Tibial nerve (tissue), 4 donors: ENCODE measurements at regions not wholly inside any gene's neighbourhood (a gene's known extent, or its start where the extent isn't known, plus 50 kb on each side); places are given as distances from the start of the nearest gene placed in this dataset.
"Not testable (repeated sequence)": the region's sequence is repeated elsewhere in the genome, so short reads cannot be mapped to it uniquely, and the experiment has no call there.

Source experiments
- DNase-seq, 2 donors: peaks; one replicate each; pipeline ENCODE4 v3.0.0-alpha.2; 2019; ENCODE audit warnings: low spot score in 2 of 2
- H3K27ac ChIP-seq, 4 donors: fragments of 200-600 bp; sonication (generic) in 3 of 4; one replicate each; pipeline ENCODE4 v1.5.1; 2017 to 2019; ENCODE audit warnings: mild to moderate bottlenecking in 1 of 4
- H3K27me3 ChIP-seq, 2 donors: fragments of 200-600 bp; sonication (generic) in 1 of 2; one replicate each; pipeline versions ENCODE4 v1.5.1 to v1.6.0; 2017 to 2019
- H3K36me3 ChIP-seq, 3 donors: fragments of 200-600 bp; sonication (generic); one replicate each; pipeline ENCODE4 v1.5.1; 2018 to 2019
- H3K4me1 ChIP-seq, 4 donors: fragments of 200-600 bp; sonication (generic) in 3 of 4; one replicate each; pipeline ENCODE4 v1.5.1; 2017 to 2019
- H3K4me3 ChIP-seq, 4 donors: fragments of 200-600 bp; sonication (generic) in 3 of 4; one replicate each; pipeline ENCODE4 v1.5.1; 2017 to 2019; ENCODE audit warnings: mild to moderate bottlenecking in 1 of 4, moderate library complexity in 1 of 4
- H3K9me3 ChIP-seq, 4 donors: fragments of 200-600 bp; sonication (generic) in 3 of 4; one replicate each; pipeline ENCODE4 v1.5.1; 2017 to 2019
- EP300 ChIP-seq, 2 donors: sonication (generic); formaldehyde crosslinking; IDR thresholded peaks; one replicate each; pipeline ENCODE4 v1.6.1; 2017; ENCODE audit warnings: antibody characterized with exemption in 2 of 2, mild to moderate bottlenecking in 1 of 2
- POLR2A ChIP-seq, 2 donors: fragments of 450-650 bp; IDR thresholded peaks; one replicate each; pipeline ENCODE4 v1.6.1; 2017; ENCODE audit warnings: antibody characterized with exemption in 2 of 2, mild to moderate bottlenecking in 2 of 2, moderate library complexity in 2 of 2
- whole genome bisulfite sequencing, 2 donors: methylation state at CpG; one replicate each; pipeline ENCODE4 v1.1.5; 2018; 5-methylcytosine and 5-hydroxymethylcytosine counted together
- TF ChIP-seq, protein P1 (sequence below), 5 experiments: fragments of 200-600 bp in 3 of 5; fragments of 450-650 bp in 2 of 5; sonication (generic) in 3 of 5; IDR thresholded peaks; one replicate each; pipeline ENCODE4 v1.5.1; 2016 to 2019; ENCODE audit warnings: antibody characterized with exemption in 5 of 5, mild to moderate bottlenecking in 3 of 5, moderate library complexity in 2 of 5

DNA sequence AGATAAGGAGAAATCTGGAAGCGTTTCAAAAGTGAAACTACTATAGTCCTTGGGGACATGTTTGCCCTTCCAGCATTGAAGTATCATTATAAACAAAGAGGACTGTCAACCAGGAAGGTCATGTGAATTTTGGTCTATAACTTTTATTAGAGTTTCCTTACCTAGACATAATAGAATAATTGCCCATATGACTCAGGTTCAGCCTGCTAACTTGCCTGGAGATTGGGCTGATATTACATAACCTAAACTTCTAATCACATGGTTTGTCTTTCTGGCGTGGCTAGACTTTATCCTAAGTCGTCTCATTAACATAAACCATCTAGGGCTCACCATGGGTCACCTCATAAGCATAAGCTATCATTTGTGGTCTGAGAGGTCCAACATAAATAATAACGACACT, 775.9 kb downstream of the CENPC start:
- Histone ChIP-seq H3K27me3 (no peaks in the 10 kb centered on the region), H3K4me3 (no peak overlapping the region), H3K27ac (no peak overlapping the region), H3K4me1 (no peaks in the 10 kb centered on the region), H3K9me3 (peaks cover 0 to 8% (median 0%) of the 10 kb centered on the region in 4 donors), H3K36me3 (no peaks in the 10 kb centered on the region)
- TF ChIP-seq EP300 (IDR thresholded peaks at IDR 0.05) (no peak), POLR2A (IDR thresholded peaks at IDR 0.05) (no peak)
- TF ChIP-seq, protein P1, sequence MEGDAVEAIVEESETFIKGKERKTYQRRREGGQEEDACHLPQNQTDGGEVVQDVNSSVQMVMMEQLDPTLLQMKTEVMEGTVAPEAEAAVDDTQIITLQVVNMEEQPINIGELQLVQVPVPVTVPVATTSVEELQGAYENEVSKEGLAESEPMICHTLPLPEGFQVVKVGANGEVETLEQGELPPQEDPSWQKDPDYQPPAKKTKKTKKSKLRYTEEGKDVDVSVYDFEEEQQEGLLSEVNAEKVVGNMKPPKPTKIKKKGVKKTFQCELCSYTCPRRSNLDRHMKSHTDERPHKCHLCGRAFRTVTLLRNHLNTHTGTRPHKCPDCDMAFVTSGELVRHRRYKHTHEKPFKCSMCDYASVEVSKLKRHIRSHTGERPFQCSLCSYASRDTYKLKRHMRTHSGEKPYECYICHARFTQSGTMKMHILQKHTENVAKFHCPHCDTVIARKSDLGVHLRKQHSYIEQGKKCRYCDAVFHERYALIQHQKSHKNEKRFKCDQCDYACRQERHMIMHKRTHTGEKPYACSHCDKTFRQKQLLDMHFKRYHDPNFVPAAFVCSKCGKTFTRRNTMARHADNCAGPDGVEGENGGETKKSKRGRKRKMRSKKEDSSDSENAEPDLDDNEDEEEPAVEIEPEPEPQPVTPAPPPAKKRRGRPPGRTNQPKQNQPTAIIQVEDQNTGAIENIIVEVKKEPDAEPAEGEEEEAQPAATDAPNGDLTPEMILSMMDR (IDR thresholded peaks at IDR 0.05): no peak
- DNase-seq: no peak
- 49 to 54% methylated on average over 4 of the region's 4 CpGs for WGBS, 2 donors

- no peak for DNase-seq
- no peaks in the 10 kb centered on the region for H3K4me1 ChIP-seq
- no peaks in the 10 kb centered on the region for H3K27me3 ChIP-seq
- peaks cover 0 to 8% (median 0%) of the 10 kb centered on the region in 4 donors for H3K9me3 ChIP-seq
- H3K27ac ChIP-seq: no peak overlapping the region
- H3K36me3 ChIP-seq: no peaks in the 10 kb centered on the region
- no peak for TF ChIP-seq EP300 (IDR thresholded peaks at IDR 0.05)
- no peak for TF ChIP-seq POLR2A (IDR thresholded peaks at IDR 0.05)
- TF ChIP-seq, protein P1 (IDR thresholded peaks at IDR 0.05): no peak
- 83 to 88% methylated on average over 1 of the region's 1 CpG for WGBS, 2 donors
- H3K4me3 ChIP-seq: no peak overlapping the region
These were observed 777.9 kb downstream of the CENPC start for GRCh38 chr4:66767442-66767841.

GRCh38 chr4:66766557-66766956, 778.7 kb downstream of the CENPC start:
- no peak overlapping the region for H3K4me3 ChIP-seq

DNA sequence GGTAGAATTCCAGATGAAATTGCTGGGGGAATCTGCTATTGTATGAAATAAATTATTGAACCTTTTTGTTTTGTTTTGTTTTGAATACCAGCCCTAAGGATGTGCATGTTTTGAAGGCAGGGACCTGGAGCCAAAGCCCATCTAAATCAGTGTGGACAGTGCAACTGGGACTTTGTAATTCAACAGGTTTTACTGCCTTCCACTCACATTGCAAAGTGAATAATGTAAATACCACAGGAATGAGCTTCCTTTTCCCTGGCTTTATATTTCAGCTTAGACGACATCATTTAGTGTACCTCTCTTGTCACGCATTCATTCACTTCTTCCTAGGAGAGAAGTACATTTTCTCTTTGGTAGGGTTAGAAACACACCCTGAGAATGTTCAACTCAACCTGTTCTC, 795.0 kb downstream of the CENPC start:
- WGBS, 2 donors: 88 to 89% methylated on average over 2 of the region's 2 CpGs
- DNase-seq: no peak
- Histone ChIP-seq H3K4me1 (no peaks in the 10 kb centered on the region), H3K9me3 (no peaks in the 10 kb centered on the region), H3K27me3 (no peaks in the 10 kb centered on the region), H3K27ac (no peak overlapping the region), H3K36me3 (no peaks in the 10 kb centered on the region), H3K4me3 (no peak overlapping the region)
- TF ChIP-seq POLR2A (IDR thresholded peaks at IDR 0.05) (no peak), EP300 (IDR thresholded peaks at IDR 0.05) (no peak)

More at GRCh38 chr4:66766557-66766956, 778.7 kb downstream of the CENPC start:
- no peaks in the 10 kb centered on the region for H3K27me3 ChIP-seq
- DNase-seq: no peak
- H3K27ac ChIP-seq: no peak overlapping the region
- no peaks in the 10 kb centered on the region for H3K4me1 ChIP-seq
- H3K9me3 ChIP-seq: peaks cover 0 to 6% (median 0%) of the 10 kb centered on the region in 4 donors
- 71 to 75% methylated on average over 1 of the region's 1 CpG for WGBS, 2 donors
- no peaks in the 10 kb centered on the region for H3K36me3 ChIP-seq
- TF ChIP-seq, protein P1 (IDR thresholded peaks at IDR 0.05): no peak
- TF ChIP-seq EP300 (IDR thresholded peaks at IDR 0.05) (no peak), POLR2A (IDR thresholded peaks at IDR 0.05) (no peak)

DNA sequence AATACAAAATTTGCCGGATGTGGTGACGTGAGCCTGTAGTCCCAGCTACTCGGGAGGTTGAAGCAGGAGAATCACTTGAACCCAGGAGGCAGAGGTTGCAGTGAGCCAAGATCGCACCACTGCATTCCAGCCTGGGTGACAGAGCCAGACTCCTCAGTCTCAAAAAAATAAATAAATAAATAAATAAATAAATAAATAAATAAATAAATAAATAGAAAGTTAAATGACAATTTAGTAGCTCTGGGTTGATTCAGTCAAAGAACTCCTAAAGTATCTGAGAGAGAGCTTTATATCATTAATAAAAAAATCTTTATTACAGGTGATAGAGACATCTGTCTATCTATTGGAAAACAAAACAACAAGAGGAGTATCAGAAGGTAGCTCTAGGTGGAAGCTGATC, 798.4 kb downstream of the CENPC start:
- H3K4me1 ChIP-seq, H3K4me3 ChIP-seq, H3K27ac ChIP-seq, H3K27me3 ChIP-seq, H3K36me3 ChIP-seq, H3K9me3 ChIP-seq, DNase-seq: not testable (repeated sequence)
- WGBS, 2 donors: 95 to 99% methylated on average over 4 of the region's 4 CpGs

GRCh38 chr4:66741081-66741480, 804.2 kb downstream of the CENPC start:
- 94 to 96% methylated on average over 2 of the region's 2 CpGs for WGBS, 2 donors
- H3K9me3 ChIP-seq: no peaks in the 10 kb centered on the region
- no peaks in the 10 kb centered on the region for H3K27me3 ChIP-seq
- no peak for TF ChIP-seq EP300 (IDR thresholded peaks at IDR 0.05)
- no peak for TF ChIP-seq POLR2A (IDR thresholded peaks at IDR 0.05)
- TF ChIP-seq, protein P1 (IDR thresholded peaks at IDR 0.05): no peak
- no peak overlapping the region for H3K4me3 ChIP-seq
- no peak for DNase-seq
- no peak overlapping the region for H3K27ac ChIP-seq
- no peaks in the 10 kb centered on the region for H3K36me3 ChIP-seq
- peaks cover 0 to 12% (median 0%) of the 10 kb centered on the region in 4 donors for H3K4me1 ChIP-seq
